Progenitor cell of endocrine pancreas (in vitro differentiated cells): ENCODE measurements at regions not wholly inside any gene's neighbourhood (a gene's known extent, or its start where the extent isn't known, plus 50 kb on each side); places are given as distances from the start of the nearest gene placed in this dataset.

ENCODE experiments used
- DNase-seq: peaks from one replicate; pipeline ENCODE4 v3.0.0; 2021; ENCODE audit warnings: low spot score; ENCODE audit not compliant: unreplicated experiment
- H3K27ac Mint-ChIP-seq: 2 replicates; pipeline ENCODE4 v1.8.0; 2021; ENCODE audit warnings: mild to moderate bottlenecking, moderate library complexity, mixed read lengths
- H3K27me3 Mint-ChIP-seq: 2 replicates; pipeline ENCODE4 v1.8.0; 2021; ENCODE audit warnings: mixed read lengths
- H3K36me3 Mint-ChIP-seq: 2 replicates; pipeline ENCODE4 v1.8.0; 2022; ENCODE audit warnings: mixed read lengths; ENCODE audit not compliant: insufficient read depth
- H3K4me1 Mint-ChIP-seq: 2 replicates; pipeline ENCODE4 v1.8.0; 2021; ENCODE audit warnings: low read depth, mixed read lengths
- H3K4me3 Mint-ChIP-seq: 2 replicates; pipeline ENCODE4 v1.8.0; 2021; ENCODE audit warnings: low read depth, mild to moderate bottlenecking, moderate library complexity, mixed read lengths
- H3K9me3 Mint-ChIP-seq: 2 replicates; pipeline ENCODE4 v1.8.0; 2021; ENCODE audit warnings: low read depth, mixed read lengths
- CTCF ChIP-seq: fragments of 200-600 bp; sonication (generic); IDR thresholded peaks from one replicate; pipeline ENCODE4 v1.5.0; 2021; ENCODE audit warnings: antibody characterized with exemption, mild to moderate bottlenecking; ENCODE audit not compliant: unreplicated experiment

- no peaks in the 10 kb centered on the region for H3K9me3 Mint-ChIP-seq
- peak overlapping the region; percentile 48 for H3K27ac Mint-ChIP-seq
- no peaks in the 10 kb centered on the region for H3K36me3 Mint-ChIP-seq
- H3K27me3 Mint-ChIP-seq: peaks cover 11% of the 10 kb centered on the region
- H3K4me1 Mint-ChIP-seq: peaks cover 14% of the 10 kb centered on the region
- no peak for DNase-seq
- H3K4me3 Mint-ChIP-seq: no peak overlapping the region
- TF ChIP-seq CTCF: no peak
Measured at GRCh38 chr1:182127656-182128055, 66.1 kb upstream of the ZNF648 start.

- H3K27ac Mint-ChIP-seq: peak overlapping the region; percentile 62
- H3K4me1 Mint-ChIP-seq: peaks cover 26% of the 10 kb centered on the region
- no peaks in the 10 kb centered on the region for H3K9me3 Mint-ChIP-seq
- no peak for TF ChIP-seq CTCF
- peaks cover 11% of the 10 kb centered on the region for H3K27me3 Mint-ChIP-seq
- DNase-seq: no peak
- no peak overlapping the region for H3K4me3 Mint-ChIP-seq
- no peaks in the 10 kb centered on the region for H3K36me3 Mint-ChIP-seq
Measured at GRCh38 chr1:182126272-182126800, 64.8 kb upstream of the ZNF648 start.

GRCh38 chr1:182122913-182123260 lies 61.4 kb upstream of the ZNF648 start:
- no peak overlapping the region for H3K4me3 Mint-ChIP-seq
- peaks cover 2% of the 10 kb centered on the region for H3K27me3 Mint-ChIP-seq
- no peak for DNase-seq
- TF ChIP-seq CTCF: no peak
- H3K36me3 Mint-ChIP-seq: no peaks in the 10 kb centered on the region
- H3K4me1 Mint-ChIP-seq: peaks cover 38% of the 10 kb centered on the region
- no peak overlapping the region for H3K27ac Mint-ChIP-seq
- no peaks in the 10 kb centered on the region for H3K9me3 Mint-ChIP-seq

GRCh38 chr1:182122256-182122912 lies 60.9 kb upstream of the ZNF648 start:
- DNase-seq: no peak
- no peaks in the 10 kb centered on the region for H3K27me3 Mint-ChIP-seq
- peak overlapping the region; percentile 23 for H3K27ac Mint-ChIP-seq
- peaks cover 38% of the 10 kb centered on the region for H3K4me1 Mint-ChIP-seq
- no peaks in the 10 kb centered on the region for H3K9me3 Mint-ChIP-seq
- no peak overlapping the region for H3K4me3 Mint-ChIP-seq
- H3K36me3 Mint-ChIP-seq: no peaks in the 10 kb centered on the region
- no peak for TF ChIP-seq CTCF

- H3K27me3 Mint-ChIP-seq: no peaks in the 10 kb centered on the region
- TF ChIP-seq CTCF: no peak
- no peak overlapping the region for H3K4me3 Mint-ChIP-seq
- H3K27ac Mint-ChIP-seq: peak overlapping the region; percentile 23
- no peak for DNase-seq
- H3K36me3 Mint-ChIP-seq: no peaks in the 10 kb centered on the region
- H3K9me3 Mint-ChIP-seq: no peaks in the 10 kb centered on the region
- H3K4me1 Mint-ChIP-seq: peaks cover 35% of the 10 kb centered on the region
Measured at GRCh38 chr1:182121787-182122186, 60.3 kb upstream of the ZNF648 start.
